OCI-LY3 (cell line): ENCODE measurements at regions not wholly inside any gene's neighbourhood (a gene's known extent, or its start where the extent isn't known, plus 50 kb on each side); places are given as distances from the start of the nearest gene placed in this dataset.

Experiments
- EZH2phosphoT487 ChIP-seq: fragments of 200-600 bp; shearing (Covaris generic); IDR thresholded peaks from 2 replicates; pipeline ENCODE4 v1.6.1; 2018; ENCODE audit warnings: antibody characterized with exemption, mixed run types, low read depth
- TF ChIP-seq, protein P1 (sequence below): fragments of 200-600, 300-600 bp; sonication (generic); IDR thresholded peaks from 2 replicates; pipeline ENCODE4 v1.5.1; 2014; ENCODE audit warnings: antibody characterized with exemption, low read length, low read depth

DNA sequence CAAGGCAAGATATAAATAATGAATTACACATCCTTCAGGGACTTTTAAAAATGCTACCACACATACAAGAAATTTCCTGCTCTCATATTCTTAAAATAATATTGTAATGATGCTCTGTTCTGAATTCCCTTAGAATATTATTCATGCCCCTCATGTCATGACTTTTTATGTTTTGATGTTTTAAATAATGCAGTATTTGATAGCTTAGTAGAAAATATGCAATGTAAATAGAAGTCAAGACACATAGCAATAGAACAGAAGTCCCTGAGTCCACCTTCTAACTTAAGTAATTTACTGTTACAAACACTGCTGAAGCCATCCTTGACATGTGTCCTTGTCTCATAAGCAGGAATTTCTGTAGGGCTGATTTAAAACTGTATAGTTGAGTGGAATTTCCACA is 1071.2 kb upstream of the LCORL start:
- no peak for TF ChIP-seq EZH2phosphoT487
- TF ChIP-seq, protein P1, sequence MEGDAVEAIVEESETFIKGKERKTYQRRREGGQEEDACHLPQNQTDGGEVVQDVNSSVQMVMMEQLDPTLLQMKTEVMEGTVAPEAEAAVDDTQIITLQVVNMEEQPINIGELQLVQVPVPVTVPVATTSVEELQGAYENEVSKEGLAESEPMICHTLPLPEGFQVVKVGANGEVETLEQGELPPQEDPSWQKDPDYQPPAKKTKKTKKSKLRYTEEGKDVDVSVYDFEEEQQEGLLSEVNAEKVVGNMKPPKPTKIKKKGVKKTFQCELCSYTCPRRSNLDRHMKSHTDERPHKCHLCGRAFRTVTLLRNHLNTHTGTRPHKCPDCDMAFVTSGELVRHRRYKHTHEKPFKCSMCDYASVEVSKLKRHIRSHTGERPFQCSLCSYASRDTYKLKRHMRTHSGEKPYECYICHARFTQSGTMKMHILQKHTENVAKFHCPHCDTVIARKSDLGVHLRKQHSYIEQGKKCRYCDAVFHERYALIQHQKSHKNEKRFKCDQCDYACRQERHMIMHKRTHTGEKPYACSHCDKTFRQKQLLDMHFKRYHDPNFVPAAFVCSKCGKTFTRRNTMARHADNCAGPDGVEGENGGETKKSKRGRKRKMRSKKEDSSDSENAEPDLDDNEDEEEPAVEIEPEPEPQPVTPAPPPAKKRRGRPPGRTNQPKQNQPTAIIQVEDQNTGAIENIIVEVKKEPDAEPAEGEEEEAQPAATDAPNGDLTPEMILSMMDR = no peak
